Endothelial cell of umbilical vein (primary cell): ENCODE measurements at regions not wholly inside any gene's neighbourhood (a gene's known extent, or its start where the extent isn't known, plus 50 kb on each side); places are given as distances from the start of the nearest gene placed in this dataset.

Experiments used
- BruUV-seq: library from RNA; stranded (reverse); fragments of 400-500 nt; replicated peaks from 2 replicates; lab custom pipeline; 2021; lab: Mats Ljungman, UMichigan
- CTCF ChIA-PET: fragments of 300-600, 350-600 bp; sonication (Branson Sonifier 250); formaldehyde crosslinking; loops from one replicate; lab custom pipeline; 2021; ENCODE audit warnings: antibody characterized with exemption, inconsistent platforms; lab: Charles Lee
- POLR2A ChIA-PET: fragments of 300-600, 350-600 bp; sonication (Branson Sonifier 250); formaldehyde crosslinking; loops from one replicate; lab custom pipeline; 2021; ENCODE audit warnings: antibody characterized with exemption, inconsistent platforms; lab: Charles Lee
- DNase-seq: peaks from one replicate; pipeline ENCODE4 v3.0.0-alpha.2; 2011; ENCODE audit warnings: low read depth, low spot score
- FAIRE-seq: peaks from 2 replicates; lab custom pipeline; 2011; peaks lifted over from hg19 to GRCh38; lab: Jason Lieb, UNC
- H2AFZ ChIP-seq: 2 replicates; pipeline ENCODE4 v1.6.0; 2012; ENCODE audit warnings: low read depth, low read length, control low read depth, inconsistent platforms
- H3K27ac ChIP-seq: 2 replicates; pipeline ENCODE4 v1.5.1; 2011; ENCODE audit warnings: low read depth, mild to moderate bottlenecking, control low read depth, low read length, moderate library complexity; ENCODE audit not compliant: insufficient read depth
- H3K27me3 ChIP-seq, 2 experiments: 2 replicates each; pipeline versions ENCODE4 v1.6.0 to v1.6.1; 2011; ENCODE audit warnings: low read length in 2 of 2, mixed read lengths in 1 of 2; ENCODE audit not compliant: control insufficient read depth in 2 of 2, insufficient read depth in 2 of 2
- H3K36me3 ChIP-seq, 2 experiments: 2 replicates in 1 of 2; 3 replicates in 1 of 2; pipeline ENCODE4 v1.5.1; 2011; ENCODE audit warnings: low read length in 2 of 2, mild to moderate bottlenecking in 1 of 2, moderate library complexity in 1 of 2; ENCODE audit not compliant: control insufficient read depth in 2 of 2, insufficient read depth in 2 of 2; ENCODE audit errors: extremely low read depth in 1 of 2
- H3K4me1 ChIP-seq: 3 replicates; pipeline ENCODE4 v1.5.1; 2011; ENCODE audit warnings: mild to moderate bottlenecking, low read length; ENCODE audit not compliant: control insufficient read depth, insufficient read depth; ENCODE audit errors: extremely low read depth
- H3K4me2 ChIP-seq: 2 replicates; pipeline ENCODE4 v1.6.1; 2011; ENCODE audit warnings: low read length, control low read depth, mixed read lengths; ENCODE audit not compliant: insufficient read depth
- H3K4me3 ChIP-seq, 3 experiments: fragments of 200-600 bp in 1 of 3; sonication (generic), shearing (Covaris generic) in 1 of 3; replicated peaks in 1 of 3; 2 replicates each; pipeline ENCODE4 v1.5.1; 2011 to 2016; ENCODE audit warnings: control low read depth in 3 of 3, low read length in 3 of 3, mild to moderate bottlenecking in 2 of 3, inconsistent platforms in 1 of 3, low read depth in 1 of 3, moderate library complexity in 1 of 3; ENCODE audit not compliant: insufficient read depth in 1 of 3
- H3K79me2 ChIP-seq: 2 replicates; pipeline ENCODE4 v1.6.0; 2012; ENCODE audit warnings: low read length, inconsistent platforms; ENCODE audit not compliant: control insufficient read depth, insufficient read depth
- H3K9ac ChIP-seq: replicated peaks from 2 replicates; pipeline ENCODE3; 2011; ENCODE audit warnings: low read length, control low read depth; ENCODE audit not compliant: insufficient read depth; ENCODE audit errors: extremely low read depth
- H3K9me1 ChIP-seq: replicated peaks from 3 replicates; pipeline ENCODE4 v1.6.0; 2011; ENCODE audit warnings: mild to moderate bottlenecking, low read length; ENCODE audit not compliant: control insufficient read depth, insufficient read depth; ENCODE audit errors: extremely low read depth
- H3K9me3 ChIP-seq: replicated peaks from 2 replicates; pipeline ENCODE4 v1.5.1; 2012; ENCODE audit warnings: low read length, inconsistent platforms; ENCODE audit not compliant: control insufficient read depth, insufficient read depth
- H4K20me1 ChIP-seq: replicated peaks from 2 replicates; pipeline ENCODE3; 2011; ENCODE audit warnings: mild to moderate bottlenecking, low read length; ENCODE audit not compliant: control insufficient read depth, insufficient read depth; ENCODE audit errors: extremely low read depth
- CTCF ChIP-seq, 2 donors: IDR thresholded peaks; 1 replicate in 1 of 2; 2 replicates in 1 of 2; pipeline ENCODE4 v1.5.1; 2011; ENCODE audit warnings: low read length in 2 of 2, mild to moderate bottlenecking in 2 of 2, moderate library complexity in 2 of 2, control low read depth in 1 of 2, inconsistent platforms in 1 of 2, low read depth in 1 of 2; ENCODE audit not compliant: insufficient read depth in 1 of 2; ENCODE audit errors: extremely low read depth in 1 of 2
- EZH2 ChIP-seq: IDR thresholded peaks from 2 replicates; pipeline ENCODE4 v1.6.1; 2012; ENCODE audit warnings: borderline replicate concordance, low read depth, mild to moderate bottlenecking, moderate library complexity, low read length, inconsistent platforms; ENCODE audit not compliant: severe bottlenecking
- FOS ChIP-seq: IDR thresholded peaks from 2 replicates; pipeline ENCODE4 v1.6.1; 2011; ENCODE audit warnings: mild to moderate bottlenecking, low read length, moderate library complexity, borderline replicate concordance; ENCODE audit not compliant: insufficient read depth
- GATA2 ChIP-seq: IDR thresholded peaks from 2 replicates; pipeline ENCODE4 v1.7.0; 2011; ENCODE audit warnings: low read depth, mild to moderate bottlenecking, moderate library complexity, mixed read lengths, low read length; ENCODE audit not compliant: insufficient read length, insufficient read depth
- JUN ChIP-seq: IDR thresholded peaks from 2 replicates; pipeline ENCODE4 v1.6.1; 2011; ENCODE audit warnings: borderline replicate concordance, low read depth; ENCODE audit not compliant: insufficient read length, insufficient read depth
- MYC ChIP-seq: IDR thresholded peaks from one replicate; pipeline ENCODE4 v1.6.1; 2011; ENCODE audit warnings: mild to moderate bottlenecking, low read depth, low read length
- dilution Hi-C: fragments of 300-500 bp; cut with MboI; formaldehyde crosslinking; loops from one replicate; pipeline ENCODE4 v1.15.0; 2019; ENCODE audit warnings: low sequenced_read_pairs; ENCODE audit not compliant: extremely low pct_ligation_motif_present
- intact Hi-C: fragments of 100-400 bp; cut with micrococcal nuclease; formaldehyde crosslinking; loops from one replicate; pipeline ENCODE4 v1.10.0; 2022

- TF ChIP-seq JUN (no peak), EZH2 (no peak), GATA2 (no peak), CTCF (IDR thresholded peaks at IDR 0.05; ENCODE audit: extremely low read depth in 1 of 2, insufficient read depth in 1 of 2, low read depth in 1 of 2, low read length in 2 of 2) (no peak), MYC (no peak), FOS (no peak)
- H3K9me1 ChIP-seq: no peaks in the 10 kb centered on the region
- BruUV-seq: no TSS peak
- CTCF ChIA-PET: no interaction called here
- intact Hi-C loops: no loop called here
- no peaks in the 10 kb centered on the region for H3K36me3 ChIP-seq
- no peak overlapping the region for H3K9ac ChIP-seq
- no peaks in the 10 kb centered on the region for H3K9me3 ChIP-seq
- no peaks in the 10 kb centered on the region for H4K20me1 ChIP-seq
- no peaks in the 10 kb centered on the region for H3K79me2 ChIP-seq
- H3K4me3 ChIP-seq: no peak overlapping the region
- FAIRE-seq (no peak), DNase-seq (no peak)
- H3K4me1 ChIP-seq: peaks cover 16% of the 10 kb centered on the region
- POLR2A ChIA-PET: no interaction called here
- H2AFZ ChIP-seq: no peak overlapping the region
- peaks cover 0 to 2% of the 10 kb centered on the region in 2 experiments for H3K27me3 ChIP-seq
- dilution Hi-C loops: no loop called here
- H3K27ac ChIP-seq: no peak overlapping the region
- H3K4me2 ChIP-seq: no peak overlapping the region
Observed at GRCh38 chr16:87050142-87050541, 267.1 kb downstream of the C16orf95 start.
